Liver (tissue), 8 donors: ENCODE measurements at regions not wholly inside any gene's neighbourhood (a gene's known extent, or its start where the extent isn't known, plus 50 kb on each side); places are given as distances from the start of the nearest gene placed in this dataset.
"Not testable (repeated sequence)": the region's sequence is repeated elsewhere in the genome, so short reads cannot be mapped to it uniquely, and the experiment has no call there.

Experiments used
- DNase-seq: peaks from one replicate; pipeline ENCODE4 v3.0.0-alpha.2; 2017; ENCODE audit warnings: low spot score
- H3K27ac ChIP-seq, 2 donors: one replicate each; pipeline ENCODE4 v1.7.0; 2013; ENCODE audit warnings: inconsistent platforms in 2 of 2, low read length in 2 of 2, control low read depth in 1 of 2, low read depth in 1 of 2, mild to moderate bottlenecking in 1 of 2
- H3K27me3 ChIP-seq, 4 donors: one replicate each; pipeline versions ENCODE4 v1.6.1 to v1.7.0; 2013; ENCODE audit warnings: low read length in 3 of 4, inconsistent platforms in 1 of 4, mild to moderate bottlenecking in 1 of 4, moderate library complexity in 1 of 4; ENCODE audit not compliant: control insufficient read depth in 4 of 4, insufficient read depth in 4 of 4
- H3K36me3 ChIP-seq, 4 donors: one replicate each; pipeline versions ENCODE4 v1.6.1 to v1.7.0; 2013; ENCODE audit warnings: low read length in 3 of 4, mild to moderate bottlenecking in 3 of 4, low read depth in 1 of 4, moderate library complexity in 1 of 4; ENCODE audit not compliant: control insufficient read depth in 4 of 4, insufficient read depth in 3 of 4
- H3K4me1 ChIP-seq, 4 donors: one replicate each; pipeline versions ENCODE4 v1.6.1 to v1.7.0; 2013; ENCODE audit warnings: low read length in 3 of 4, mild to moderate bottlenecking in 3 of 4, moderate library complexity in 1 of 4; ENCODE audit not compliant: control insufficient read depth in 4 of 4, insufficient read depth in 4 of 4
- H3K4me3 ChIP-seq, 3 donors: one replicate each; pipeline versions ENCODE4 v1.6.1 to v1.7.0; 2013; ENCODE audit warnings: low read length in 3 of 3, control low read depth in 1 of 3, low read depth in 1 of 3, mild to moderate bottlenecking in 1 of 3
- H3K9ac ChIP-seq, 2 donors: one replicate each; pipeline ENCODE4 v1.7.0; 2013; ENCODE audit warnings: low read length in 2 of 2, mild to moderate bottlenecking in 2 of 2, moderate library complexity in 2 of 2, control low read depth in 1 of 2, low read depth in 1 of 2
- H3K9me3 ChIP-seq, 4 donors: one replicate each; pipeline versions ENCODE4 v1.6.1 to v1.7.0; 2013; ENCODE audit warnings: low read length in 3 of 4; ENCODE audit not compliant: control insufficient read depth in 4 of 4
- FOXA1 ChIP-seq: IDR thresholded peaks from 2 replicates; pipeline ENCODE4 v1.6.1; 2016; ENCODE audit warnings: antibody characterized with exemption
- FOXA2 ChIP-seq: IDR thresholded peaks from 2 replicates; pipeline ENCODE4 v1.6.1; 2016; ENCODE audit warnings: antibody characterized with exemption
- GABPA ChIP-seq, 2 donors: IDR thresholded peaks in 1 of 2; conservative IDR thresholded peaks in 1 of 2; 2 replicates each; pipeline ENCODE4 v1.6.1; 2016; ENCODE audit warnings: antibody characterized with exemption in 2 of 2, mild to moderate bottlenecking in 1 of 2, moderate library complexity in 1 of 2
- HNF4A ChIP-seq, 2 donors: conservative IDR thresholded peaks; 2 replicates each; pipeline ENCODE4 v1.6.1; 2016; ENCODE audit warnings: antibody characterized with exemption in 2 of 2, mild to moderate bottlenecking in 2 of 2
- HNF4G ChIP-seq: IDR thresholded peaks from 2 replicates; pipeline ENCODE4 v1.6.1; 2016; ENCODE audit warnings: antibody characterized with exemption
- JUND ChIP-seq, 2 donors: IDR thresholded peaks; 2 replicates each; pipeline ENCODE4 v1.6.1; 2016; ENCODE audit warnings: antibody characterized with exemption in 2 of 2
- NR2F2 ChIP-seq: IDR thresholded peaks from 2 replicates; pipeline ENCODE4 v1.6.1; 2016; ENCODE audit warnings: antibody characterized with exemption
- RAD21 ChIP-seq, 2 donors: IDR thresholded peaks; 2 replicates each; pipeline ENCODE4 v1.6.1; 2016; ENCODE audit warnings: antibody characterized with exemption in 2 of 2, mild to moderate bottlenecking in 2 of 2
- RXRA ChIP-seq, 2 donors: IDR thresholded peaks; 2 replicates each; pipeline ENCODE4 v1.6.1; 2017 to 2018; ENCODE audit warnings: antibody characterized with exemption in 2 of 2, mild to moderate bottlenecking in 1 of 2
- SP1 ChIP-seq: IDR thresholded peaks from 2 replicates; pipeline ENCODE4 v1.6.1; 2018; ENCODE audit warnings: antibody characterized with exemption, mild to moderate bottlenecking
- TAF1 ChIP-seq: conservative IDR thresholded peaks from 2 replicates; pipeline ENCODE4 v1.6.1; 2016; ENCODE audit warnings: antibody characterized with exemption, mild to moderate bottlenecking
- YY1 ChIP-seq: IDR thresholded peaks from 2 replicates; pipeline ENCODE4 v1.6.1; 2016; ENCODE audit warnings: antibody characterized with exemption, mild to moderate bottlenecking
- WGBS: extraction: QIAGEN DNeasy Blood & Tissue Kit; methylation state at CpG from one replicate; pipeline ENCODE4 v1.1.7; 2013; 5-methylcytosine and 5-hydroxymethylcytosine counted together
- TF ChIP-seq, protein P1 (sequence below): IDR thresholded peaks from 2 replicates; pipeline ENCODE4 v1.6.1; 2016; ENCODE audit warnings: antibody characterized with exemption
- TF ChIP-seq, protein P2 (sequence below): fragments of 150-350 bp; IDR thresholded peaks from 2 replicates; pipeline ENCODE4 v1.5.1; 2017; ENCODE audit warnings: improper control_type of control experiment, low read depth, low read length; ENCODE audit not compliant: missing input control
- TF ChIP-seq, protein P3 (sequence below): IDR thresholded peaks from 2 replicates; pipeline ENCODE4 v1.6.1; 2016; ENCODE audit warnings: antibody characterized with exemption, mild to moderate bottlenecking
- TF ChIP-seq, protein P4 (sequence below): IDR thresholded peaks from 2 replicates; pipeline ENCODE4 v1.6.1; 2016; ENCODE audit warnings: antibody characterized with exemption
- TF ChIP-seq, protein P5 (sequence below): IDR thresholded peaks from 2 replicates; pipeline ENCODE4 v1.6.1; 2016; ENCODE audit warnings: antibody characterized with exemption
- donor health status: healthy.
- donor health status: healthy.
- donor health status: healthy.
- donor health status: healthy.
- donor health status: healthy.

DNA sequence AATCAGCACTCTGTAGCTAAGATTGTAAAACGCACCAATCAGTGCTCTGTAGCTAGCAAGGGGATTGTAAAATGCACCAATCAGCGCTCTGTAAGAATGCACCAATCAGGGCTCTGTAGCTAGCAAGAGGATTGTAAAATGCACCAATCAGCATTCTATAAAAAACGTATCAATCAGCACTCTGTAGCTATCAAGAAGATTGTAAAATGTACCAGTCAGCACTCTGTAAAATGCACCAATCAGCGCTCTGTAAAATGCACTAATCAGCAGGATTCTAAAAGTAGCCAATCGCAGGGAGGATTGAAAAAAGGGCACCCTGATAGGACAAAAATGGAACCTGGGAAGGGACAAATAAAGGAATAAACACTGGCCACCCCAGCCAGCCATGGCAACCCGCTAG lies 278.7 kb upstream of the ECI2 start:
- H3K9ac ChIP-seq, DNase-seq, H3K4me3 ChIP-seq, H3K27ac ChIP-seq, H3K36me3 ChIP-seq, H3K27me3 ChIP-seq, H3K4me1 ChIP-seq, H3K9me3 ChIP-seq: not testable (repeated sequence)
- WGBS: 76% methylated on average over 6 of the region's 6 CpGs

DNA sequence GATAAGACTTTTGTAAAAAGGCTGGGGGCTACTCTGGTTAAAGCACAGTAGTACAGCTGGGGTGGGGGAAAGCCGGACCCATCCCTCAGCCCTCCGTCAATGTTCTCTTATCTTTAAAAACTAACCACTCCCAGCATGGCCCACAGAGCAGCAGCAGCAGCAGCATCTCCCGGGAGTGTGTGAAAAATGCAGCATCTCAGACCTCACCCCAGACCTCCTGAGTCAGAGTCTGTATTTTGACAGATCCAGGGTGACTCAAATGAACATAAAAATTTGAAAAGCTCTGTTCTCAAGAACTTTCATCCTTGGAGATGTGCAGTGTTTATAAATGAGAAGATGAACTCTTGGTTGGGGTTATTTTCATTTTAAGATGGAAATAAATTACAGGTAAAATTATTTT lies 277.7 kb upstream of the ECI2 start:
- WGBS: 60% methylated on average over 3 of the region's 3 CpGs

More for the DNA sequence above, 277.7 kb upstream of the ECI2 start:
- no peak overlapping the region for H3K27ac ChIP-seq
- TF ChIP-seq, protein P1, sequence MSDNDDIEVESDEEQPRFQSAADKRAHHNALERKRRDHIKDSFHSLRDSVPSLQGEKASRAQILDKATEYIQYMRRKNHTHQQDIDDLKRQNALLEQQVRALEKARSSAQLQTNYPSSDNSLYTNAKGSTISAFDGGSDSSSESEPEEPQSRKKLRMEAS: no peak
- TF ChIP-seq FOXA1 (no peak), YY1 (no peak), SP1 (no peak), NR2F2 (no peak), RXRA (IDR thresholded peaks at IDR 0.05) (no peak), TAF1 (no peak), RAD21 (IDR thresholded peaks at IDR 0.05) (no peak), HNF4G (no peak), GABPA (IDR thresholded peaks at IDR 0.05 in 1 of 2, conservative IDR thresholded peaks at IDR 0.05 in 1 of 2) (no peak), HNF4A (conservative IDR thresholded peaks at IDR 0.05) (no peak), JUND (IDR thresholded peaks at IDR 0.05) (no peak), FOXA2 (no peak)
- TF ChIP-seq, protein P2, sequence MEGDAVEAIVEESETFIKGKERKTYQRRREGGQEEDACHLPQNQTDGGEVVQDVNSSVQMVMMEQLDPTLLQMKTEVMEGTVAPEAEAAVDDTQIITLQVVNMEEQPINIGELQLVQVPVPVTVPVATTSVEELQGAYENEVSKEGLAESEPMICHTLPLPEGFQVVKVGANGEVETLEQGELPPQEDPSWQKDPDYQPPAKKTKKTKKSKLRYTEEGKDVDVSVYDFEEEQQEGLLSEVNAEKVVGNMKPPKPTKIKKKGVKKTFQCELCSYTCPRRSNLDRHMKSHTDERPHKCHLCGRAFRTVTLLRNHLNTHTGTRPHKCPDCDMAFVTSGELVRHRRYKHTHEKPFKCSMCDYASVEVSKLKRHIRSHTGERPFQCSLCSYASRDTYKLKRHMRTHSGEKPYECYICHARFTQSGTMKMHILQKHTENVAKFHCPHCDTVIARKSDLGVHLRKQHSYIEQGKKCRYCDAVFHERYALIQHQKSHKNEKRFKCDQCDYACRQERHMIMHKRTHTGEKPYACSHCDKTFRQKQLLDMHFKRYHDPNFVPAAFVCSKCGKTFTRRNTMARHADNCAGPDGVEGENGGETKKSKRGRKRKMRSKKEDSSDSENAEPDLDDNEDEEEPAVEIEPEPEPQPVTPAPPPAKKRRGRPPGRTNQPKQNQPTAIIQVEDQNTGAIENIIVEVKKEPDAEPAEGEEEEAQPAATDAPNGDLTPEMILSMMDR: no peak
- TF ChIP-seq, protein P3, sequence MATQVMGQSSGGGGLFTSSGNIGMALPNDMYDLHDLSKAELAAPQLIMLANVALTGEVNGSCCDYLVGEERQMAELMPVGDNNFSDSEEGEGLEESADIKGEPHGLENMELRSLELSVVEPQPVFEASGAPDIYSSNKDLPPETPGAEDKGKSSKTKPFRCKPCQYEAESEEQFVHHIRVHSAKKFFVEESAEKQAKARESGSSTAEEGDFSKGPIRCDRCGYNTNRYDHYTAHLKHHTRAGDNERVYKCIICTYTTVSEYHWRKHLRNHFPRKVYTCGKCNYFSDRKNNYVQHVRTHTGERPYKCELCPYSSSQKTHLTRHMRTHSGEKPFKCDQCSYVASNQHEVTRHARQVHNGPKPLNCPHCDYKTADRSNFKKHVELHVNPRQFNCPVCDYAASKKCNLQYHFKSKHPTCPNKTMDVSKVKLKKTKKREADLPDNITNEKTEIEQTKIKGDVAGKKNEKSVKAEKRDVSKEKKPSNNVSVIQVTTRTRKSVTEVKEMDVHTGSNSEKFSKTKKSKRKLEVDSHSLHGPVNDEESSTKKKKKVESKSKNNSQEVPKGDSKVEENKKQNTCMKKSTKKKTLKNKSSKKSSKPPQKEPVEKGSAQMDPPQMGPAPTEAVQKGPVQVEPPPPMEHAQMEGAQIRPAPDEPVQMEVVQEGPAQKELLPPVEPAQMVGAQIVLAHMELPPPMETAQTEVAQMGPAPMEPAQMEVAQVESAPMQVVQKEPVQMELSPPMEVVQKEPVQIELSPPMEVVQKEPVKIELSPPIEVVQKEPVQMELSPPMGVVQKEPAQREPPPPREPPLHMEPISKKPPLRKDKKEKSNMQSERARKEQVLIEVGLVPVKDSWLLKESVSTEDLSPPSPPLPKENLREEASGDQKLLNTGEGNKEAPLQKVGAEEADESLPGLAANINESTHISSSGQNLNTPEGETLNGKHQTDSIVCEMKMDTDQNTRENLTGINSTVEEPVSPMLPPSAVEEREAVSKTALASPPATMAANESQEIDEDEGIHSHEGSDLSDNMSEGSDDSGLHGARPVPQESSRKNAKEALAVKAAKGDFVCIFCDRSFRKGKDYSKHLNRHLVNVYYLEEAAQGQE: no peak
- TF ChIP-seq, protein P4, sequence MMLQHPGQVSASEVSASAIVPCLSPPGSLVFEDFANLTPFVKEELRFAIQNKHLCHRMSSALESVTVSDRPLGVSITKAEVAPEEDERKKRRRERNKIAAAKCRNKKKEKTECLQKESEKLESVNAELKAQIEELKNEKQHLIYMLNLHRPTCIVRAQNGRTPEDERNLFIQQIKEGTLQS: no peak
- TF ChIP-seq, protein P5, sequence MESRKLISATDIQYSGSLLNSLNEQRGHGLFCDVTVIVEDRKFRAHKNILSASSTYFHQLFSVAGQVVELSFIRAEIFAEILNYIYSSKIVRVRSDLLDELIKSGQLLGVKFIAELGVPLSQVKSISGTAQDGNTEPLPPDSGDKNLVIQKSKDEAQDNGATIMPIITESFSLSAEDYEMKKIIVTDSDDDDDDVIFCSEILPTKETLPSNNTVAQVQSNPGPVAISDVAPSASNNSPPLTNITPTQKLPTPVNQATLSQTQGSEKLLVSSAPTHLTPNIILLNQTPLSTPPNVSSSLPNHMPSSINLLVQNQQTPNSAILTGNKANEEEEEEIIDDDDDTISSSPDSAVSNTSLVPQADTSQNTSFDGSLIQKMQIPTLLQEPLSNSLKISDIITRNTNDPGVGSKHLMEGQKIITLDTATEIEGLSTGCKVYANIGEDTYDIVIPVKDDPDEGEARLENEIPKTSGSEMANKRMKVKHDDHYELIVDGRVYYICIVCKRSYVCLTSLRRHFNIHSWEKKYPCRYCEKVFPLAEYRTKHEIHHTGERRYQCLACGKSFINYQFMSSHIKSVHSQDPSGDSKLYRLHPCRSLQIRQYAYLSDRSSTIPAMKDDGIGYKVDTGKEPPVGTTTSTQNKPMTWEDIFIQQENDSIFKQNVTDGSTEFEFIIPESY: no peak
- no peaks in the 10 kb centered on the region for H3K9me3 ChIP-seq
- no peak overlapping the region for H3K4me3 ChIP-seq
- H3K27me3 ChIP-seq: no peaks in the 10 kb centered on the region
- no peak for DNase-seq
- H3K4me1 ChIP-seq: no peaks in the 10 kb centered on the region
- H3K36me3 ChIP-seq: no peaks in the 10 kb centered on the region
- no peak overlapping the region for H3K9ac ChIP-seq
